HCT116 (cell line): ENCODE measurements at regions not wholly inside any gene's neighbourhood (a gene's known extent, or its start where the extent isn't known, plus 50 kb on each side); places are given as distances from the start of the nearest gene placed in this dataset.

Experiments used
- ATAC-seq: fragments of 200-7000 bp; cut with Tn5 transposase; 2 replicates; pipeline ENCODE4 v1.9.1; 2020; ENCODE audit warnings: mild to moderate bottlenecking, moderate library complexity
- BruUV-seq: library from RNA; stranded (reverse); fragments of 400-500 nt; replicated peaks from 2 replicates; lab custom pipeline; 2021; lab: Mats Ljungman, UMichigan
- CTCF ChIA-PET: fragments of 300-600 bp; sonication (Branson Sonifier 250); formaldehyde crosslinking; loops from one replicate; lab custom pipeline; 2021; ENCODE audit warnings: antibody characterized with exemption; lab: Charles Lee
- POLR2A ChIA-PET: fragments of 300-600, 350-600 bp; sonication (Branson Sonifier 250); formaldehyde crosslinking; loops from one replicate; lab custom pipeline; 2021; ENCODE audit warnings: antibody characterized with exemption; lab: Charles Lee
- RAD21 ChIA-PET, 2 experiments: fragments of 300-600 bp; sonication (Branson Sonifier 250); formaldehyde crosslinking; loops; one replicate each; lab custom pipeline; 2023; ENCODE audit warnings: low total read pairs in 2 of 2; ENCODE audit not compliant: uncharacterized antibody in 2 of 2, unreplicated experiment in 2 of 2, low non-redundant PET in 1 of 2; lab: Charles Lee
- DNase-seq: peaks from one replicate; pipeline ENCODE4 v3.0.0-alpha.2; 2010; ENCODE audit warnings: low read depth, low spot score
- H2AFZ ChIP-seq: fragments of 200-600 bp; shearing (Covaris generic), sonication (generic); 2 replicates; pipeline ENCODE4 v1.6.1; 2017; ENCODE audit warnings: low read depth, mixed run types, mixed read lengths, antibody characterized with exemption, low read length; ENCODE audit not compliant: poor library complexity, severe bottlenecking
- H3K27ac ChIP-seq: 2 replicates; pipeline ENCODE4 v1.5.1; 2012; ENCODE audit warnings: low read depth, low read length
- H3K27me3 ChIP-seq: fragments of 200-600 bp; sonication (generic); 2 replicates; pipeline ENCODE4 v1.6.1; 2016; ENCODE audit warnings: mixed run types, low read length, mixed read lengths; ENCODE audit not compliant: insufficient read depth
- H3K36me3 ChIP-seq, 2 experiments: fragments of 200-500 bp in 1 of 2; fragments of 200-600 bp in 1 of 2; sonication (Bioruptor generic) in 1 of 2; sonication (generic) in 1 of 2; 2 replicates each; pipeline versions ENCODE4 v1.5.1 to v1.6.1; 2014 to 2016; ENCODE audit warnings: low read length in 2 of 2, inconsistent platforms in 1 of 2, mixed read lengths in 1 of 2, mixed run types in 1 of 2; ENCODE audit not compliant: insufficient read depth in 2 of 2, control insufficient read depth in 1 of 2
- H3K4me1 ChIP-seq, 2 experiments: fragments of 200-600 bp in 1 of 2; sonication (generic) in 1 of 2; 2 replicates each; pipeline versions ENCODE4 v1.5.1 to v1.6.1; 2012 to 2017; ENCODE audit warnings: low read length in 2 of 2, inconsistent platforms in 1 of 2, mild to moderate bottlenecking in 1 of 2, mixed read lengths in 1 of 2, mixed run types in 1 of 2, moderate library complexity in 1 of 2; ENCODE audit not compliant: insufficient read depth in 2 of 2, control insufficient read depth in 1 of 2
- H3K4me2 ChIP-seq: fragments of 200-600 bp; sonication (generic); 2 replicates; pipeline ENCODE4 v1.6.1; 2017; ENCODE audit warnings: mixed run types, low read length, mixed read lengths
- H3K4me3 ChIP-seq, 2 experiments: fragments of 200-600 bp in 1 of 2; sonication (generic) in 1 of 2; replicated peaks in 1 of 2; 2 replicates each; pipeline ENCODE4 v1.5.1; 2011 to 2016; ENCODE audit warnings: low read length in 2 of 2, control low read depth in 1 of 2, low read depth in 1 of 2, mild to moderate bottlenecking in 1 of 2, mixed read lengths in 1 of 2, mixed run types in 1 of 2
- H3K79me2 ChIP-seq: fragments of 200-600 bp; sonication (generic); 2 replicates; pipeline ENCODE4 v1.6.1; 2017; ENCODE audit warnings: mild to moderate bottlenecking, mixed run types, low read length, moderate library complexity, mixed read lengths; ENCODE audit not compliant: insufficient read depth
- H3K9ac ChIP-seq: fragments of 200-600 bp; sonication (generic); 2 replicates; pipeline ENCODE4 v1.6.1; 2016; ENCODE audit warnings: low read length, mixed read lengths
- H3K9me2 ChIP-seq: fragments of 200-600 bp; sonication (generic), shearing (Covaris generic); 2 replicates; pipeline ENCODE4 v1.6.1; 2017; ENCODE audit warnings: mixed run types, mild to moderate bottlenecking, moderate library complexity; ENCODE audit not compliant: insufficient read depth
- H3K9me3 ChIP-seq, 2 experiments: fragments of 200-500 bp in 1 of 2; fragments of 200-600 bp in 1 of 2; sonication (Bioruptor generic) in 1 of 2; sonication (generic) in 1 of 2; 2 replicates each; pipeline ENCODE4 v1.6.1; 2014 to 2017; ENCODE audit warnings: low read length in 2 of 2, mixed read lengths in 2 of 2, inconsistent platforms in 1 of 2, low read depth in 1 of 2, mild to moderate bottlenecking in 1 of 2, mixed run types in 1 of 2, moderate library complexity in 1 of 2; ENCODE audit not compliant: control insufficient read depth in 1 of 2, insufficient read depth in 1 of 2
- H4K20me1 ChIP-seq: fragments of 200-600 bp; sonication (generic), shearing (Covaris generic); 2 replicates; pipeline ENCODE4 v1.6.1; 2017; ENCODE audit warnings: mixed run types, mild to moderate bottlenecking, moderate library complexity; ENCODE audit not compliant: insufficient read depth
- CBX3 ChIP-seq: IDR thresholded peaks from 2 replicates; pipeline ENCODE4 v1.6.1; 2012; ENCODE audit warnings: low read depth
- CEBPB ChIP-seq: IDR thresholded peaks from 2 replicates; pipeline ENCODE4 v1.6.1; 2012; ENCODE audit warnings: low read depth
- CTCF ChIP-seq, 3 experiments: fragments of 200-600 bp in 1 of 3; sonication (generic) in 1 of 3; IDR thresholded peaks in 2 of 3; conservative IDR thresholded peaks in 1 of 3; 2 replicates each; pipeline ENCODE4 v1.5.1; 2012 to 2017; ENCODE audit warnings: low read depth in 2 of 3, low read length in 2 of 3, antibody characterized with exemption in 1 of 3, borderline replicate concordance in 1 of 3, control low read depth in 1 of 3, mild to moderate bottlenecking in 1 of 3, mixed read lengths in 1 of 3, mixed run types in 1 of 3, moderate library complexity in 1 of 3; ENCODE audit not compliant: insufficient read depth in 1 of 3
- EZH2 ChIP-seq: fragments of 200-600 bp; sonication (generic); IDR thresholded peaks from 2 replicates; pipeline ENCODE4 v1.6.1; 2017; ENCODE audit warnings: antibody characterized with exemption, mixed run types
- FOSL1 ChIP-seq: IDR thresholded peaks from 2 replicates; pipeline ENCODE4 v1.6.1; 2012; ENCODE audit warnings: low read depth
- JUND ChIP-seq: IDR thresholded peaks from 2 replicates; pipeline ENCODE4 v1.6.1; 2012
- MAX ChIP-seq: IDR thresholded peaks from 2 replicates; pipeline ENCODE4 v1.6.1; 2012
- POLR2A ChIP-seq: IDR thresholded peaks from 2 replicates; pipeline ENCODE4 v1.7.0; 2011; ENCODE audit warnings: borderline replicate concordance; ENCODE audit not compliant: insufficient read depth, insufficient read length; ENCODE audit errors: extremely low read depth
- POLR2AphosphoS5 ChIP-seq: IDR thresholded peaks from 2 replicates; pipeline ENCODE4 v1.6.1; 2011; ENCODE audit warnings: mild to moderate bottlenecking, low read depth, low read length, moderate library complexity
- RAD21 ChIP-seq: IDR thresholded peaks from 2 replicates; pipeline ENCODE4 v1.6.1; 2012; ENCODE audit warnings: low read depth, mild to moderate bottlenecking
- SIN3A ChIP-seq: IDR thresholded peaks from 2 replicates; pipeline ENCODE4 v1.6.1; 2012; ENCODE audit warnings: low read depth
- SRF ChIP-seq: IDR thresholded peaks from 2 replicates; pipeline ENCODE4 v1.6.1; 2012; ENCODE audit warnings: low read depth
- TCF7L2 ChIP-seq: IDR thresholded peaks from 2 replicates; pipeline ENCODE4 v1.7.0; 2011; ENCODE audit warnings: borderline replicate concordance, inconsistent platforms; ENCODE audit not compliant: insufficient read depth, insufficient read length; ENCODE audit errors: extremely low read depth
- YY1 ChIP-seq: IDR thresholded peaks from 2 replicates; pipeline ENCODE4 v1.6.1; 2011; ENCODE audit warnings: low read length, low read depth, moderate library complexity, mild to moderate bottlenecking; ENCODE audit not compliant: insufficient replicate concordance; ENCODE audit errors: extremely low read depth
- ZFX ChIP-seq: fragments of 450-650 bp; IDR thresholded peaks from 2 replicates; pipeline ENCODE4 v1.6.1; 2017
- ZNF274 ChIP-seq: fragments of 200-500 bp; sonication (Bioruptor generic); IDR thresholded peaks from 2 replicates; pipeline ENCODE4 v1.6.1; 2014; ENCODE audit warnings: mild to moderate bottlenecking, low read depth, low read length, inconsistent platforms
- intact Hi-C: fragments of 100-400 bp; cut with micrococcal nuclease; formaldehyde crosslinking; loops from 2 replicates; pipeline ENCODE4 v1.10.0; 2022

GRCh38 chr3:26556637-26557036 lies 65.9 kb upstream of the LRRC3B start:
- H2AFZ ChIP-seq, result no peak overlapping the region
- no peaks in the 10 kb centered on the region; a peak in 1 of 4 replicates for H3K9me3 ChIP-seq
- H3K79me2 ChIP-seq, result no peaks in the 10 kb centered on the region
- TF ChIP-seq MAX (no peak), POLR2A (no peak), YY1 (no peak), SRF (no peak), RAD21 (no peak), POLR2AphosphoS5 (no peak), EZH2 (no peak), CTCF (IDR thresholded peaks at IDR 0.05 in 2 of 3, conservative IDR thresholded peaks at IDR 0.05 in 1 of 3; ENCODE audit: borderline replicate concordance in 1 of 3, insufficient read depth in 1 of 3, low read depth in 2 of 3, low read length in 2 of 3) (no peak), SIN3A (no peak)
- H3K4me3 ChIP-seq, result no peak overlapping the region
- H3K27ac ChIP-seq, result no peak overlapping the region
- no TSS peak for BruUV-seq
- no peak overlapping the region for H3K4me2 ChIP-seq
- H3K27me3 ChIP-seq, result no peaks in the 10 kb centered on the region
- ChIA-PET CTCF (no interaction called here), POLR2A (no interaction called here), RAD21 (no interaction called here)
- no peaks in the 10 kb centered on the region for H3K4me1 ChIP-seq
- no peaks in the 10 kb centered on the region for H3K9me2 ChIP-seq
- ATAC-seq, result no peak
- intact Hi-C loops, result no loop called here
- H4K20me1 ChIP-seq, result no peaks in the 10 kb centered on the region
- no peak overlapping the region for H3K9ac ChIP-seq
- no peaks in the 10 kb centered on the region for H3K36me3 ChIP-seq
- no peak for DNase-seq

GRCh38 chr3:26558257-26558656 lies 64.3 kb upstream of the LRRC3B start:
- H3K9me2 ChIP-seq, result no peaks in the 10 kb centered on the region
- no peak overlapping the region for H3K27ac ChIP-seq
- no peak overlapping the region for H3K4me3 ChIP-seq
- H3K4me2 ChIP-seq, result no peak overlapping the region
- no peaks in the 10 kb centered on the region for H3K79me2 ChIP-seq
- H3K4me1 ChIP-seq, result no peaks in the 10 kb centered on the region
- no peaks in the 10 kb centered on the region for H3K36me3 ChIP-seq
- BruUV-seq, result no TSS peak
- DNase-seq (no peak), ATAC-seq (no peak)
- H4K20me1 ChIP-seq, result no peaks in the 10 kb centered on the region
- no peak overlapping the region for H2AFZ ChIP-seq
- POLR2A ChIA-PET, result no interaction called here
- no peak overlapping the region for H3K9ac ChIP-seq
- RAD21 ChIA-PET, result no interaction called here
- no peaks in the 10 kb centered on the region; a peak in 1 of 4 replicates for H3K9me3 ChIP-seq
- intact Hi-C loops, result no loop called here
- no peaks in the 10 kb centered on the region for H3K27me3 ChIP-seq
- CTCF ChIA-PET, result no interaction called here
- TF ChIP-seq ZFX (no peak), CBX3 (no peak), FOSL1 (no peak), CTCF (IDR thresholded peaks at IDR 0.05 in 2 of 3, conservative IDR thresholded peaks at IDR 0.05 in 1 of 3; ENCODE audit: borderline replicate concordance in 1 of 3, insufficient read depth in 1 of 3, low read depth in 2 of 3, low read length in 2 of 3) (no peak), RAD21 (no peak), CEBPB (no peak), TCF7L2 (no peak), JUND (no peak), POLR2A (no peak), POLR2AphosphoS5 (no peak), MAX (no peak), ZNF274 (no peak)
